GM23338 (cell line): ENCODE measurements at regions not wholly inside any gene's neighbourhood (a gene's known extent, or its start where the extent isn't known, plus 50 kb on each side); places are given as distances from the start of the nearest gene placed in this dataset.

Experiments
- ATAC-seq: fragments of 200-7000 bp; cut with Tn5 transposase; 3 replicates; pipeline ENCODE4 v1.9.1; 2020
- DNase-seq: peaks from one replicate; pipeline ENCODE4 v3.0.0-alpha.2; 2015; ENCODE audit warnings: low spot score
- H2AFZ ChIP-seq: fragments of 200-600 bp; sonication (generic); 2 replicates; pipeline ENCODE4 v1.8.0; 2016; ENCODE audit warnings: antibody characterized with exemption, mild to moderate bottlenecking, moderate library complexity
- H3F3A ChIP-seq: fragments of 200-600 bp; sonication (generic); replicated peaks from 2 replicates; pipeline ENCODE4 v1.8.0; 2017; ENCODE audit warnings: antibody characterized with exemption, mixed run types, low read depth
- H3K27ac ChIP-seq: fragments of 200-600 bp; sonication (generic); 2 replicates; pipeline ENCODE4 v1.6.1; 2016; ENCODE audit warnings: low read depth
- H3K27me3 ChIP-seq: fragments of 200-600 bp; sonication (generic); 2 replicates; pipeline ENCODE4 v1.8.0; 2016; ENCODE audit warnings: mild to moderate bottlenecking, mixed run types, moderate library complexity; ENCODE audit not compliant: insufficient read depth
- H3K36me3 ChIP-seq: fragments of 200-600 bp; sonication (generic); 2 replicates; pipeline ENCODE4 v1.8.0; 2016; ENCODE audit warnings: mild to moderate bottlenecking; ENCODE audit not compliant: insufficient read depth
- H3K4me1 ChIP-seq: fragments of 200-600 bp; sonication (generic); 2 replicates; pipeline ENCODE4 v1.8.0; 2016; ENCODE audit warnings: mild to moderate bottlenecking, moderate library complexity; ENCODE audit not compliant: insufficient read depth
- H3K4me2 ChIP-seq: fragments of 200-600 bp; sonication (generic); 2 replicates; pipeline ENCODE4 v1.7.1; 2017; ENCODE audit warnings: mixed run types
- H3K4me3 ChIP-seq: fragments of 200-600 bp; sonication (generic); 2 replicates; pipeline ENCODE4 v1.6.1; 2016; ENCODE audit warnings: mixed run types
- H3K79me2 ChIP-seq: fragments of 200-600 bp; sonication (generic); replicated peaks from 2 replicates; pipeline ENCODE4 v1.8.0; 2017; ENCODE audit warnings: mild to moderate bottlenecking; ENCODE audit not compliant: insufficient read depth
- H3K9me2 ChIP-seq: fragments of 200-600 bp; sonication (generic); 2 replicates; pipeline ENCODE4 v1.8.0; 2017; ENCODE audit not compliant: insufficient read depth
- H4K20me1 ChIP-seq: fragments of 200-600 bp; sonication (generic); replicated peaks from 2 replicates; pipeline ENCODE4 v1.8.0; 2017; ENCODE audit warnings: mild to moderate bottlenecking; ENCODE audit not compliant: insufficient read depth
- H3K27ac Mint-ChIP-seq: 2 replicates; pipeline ENCODE4 v1.8.0; 2020; ENCODE audit warnings: inconsistent platforms, mild to moderate bottlenecking, moderate library complexity, mixed read lengths
- H3K27me3 Mint-ChIP-seq: 3 replicates; pipeline ENCODE4 v1.8.0; 2022; ENCODE audit warnings: low read depth, mild to moderate bottlenecking, moderate library complexity, mixed read lengths, inconsistent platforms; ENCODE audit not compliant: insufficient read depth, poor library complexity
- H3K36me3 Mint-ChIP-seq: 3 replicates; pipeline ENCODE4 v1.8.0; 2021; ENCODE audit warnings: low read depth, mild to moderate bottlenecking, inconsistent platforms, moderate library complexity, mixed read lengths
- H3K4me1 Mint-ChIP-seq: 3 replicates; pipeline ENCODE4 v1.8.0; 2020; ENCODE audit warnings: mild to moderate bottlenecking, inconsistent platforms, mixed read lengths
- H3K4me3 Mint-ChIP-seq: 3 replicates; pipeline ENCODE4 v1.8.0; 2021; ENCODE audit warnings: moderate library complexity, mild to moderate bottlenecking, inconsistent platforms, mixed read lengths
- H3K9me3 Mint-ChIP-seq: 3 replicates; pipeline ENCODE4 v1.8.0; 2020; ENCODE audit warnings: moderate library complexity, mild to moderate bottlenecking, inconsistent platforms, mixed read lengths
- CREB1 ChIP-seq: fragments of 250-450 bp; sonication (Bioruptor Pico); IDR thresholded peaks from 2 replicates; pipeline ENCODE4 v1.5.0; 2020; ENCODE audit warnings: low read depth, mild to moderate bottlenecking, moderate library complexity
- CTCF ChIP-seq, 2 experiments: fragments of 200-600 bp in 1 of 2; sonication (generic) in 1 of 2; conservative IDR thresholded peaks; 2 replicates each; pipeline versions ENCODE4 v1.5.1 to v1.6.1; 2016 to 2017; ENCODE audit warnings: antibody characterized with exemption in 2 of 2, low read depth in 2 of 2, mild to moderate bottlenecking in 2 of 2, moderate library complexity in 1 of 2
- ETS1 ChIP-seq: IDR thresholded peaks from 2 replicates; pipeline ENCODE4 v1.6.1; 2016; ENCODE audit warnings: antibody characterized with exemption
- EZH2 ChIP-seq: fragments of 200-600 bp; sonication (generic); IDR thresholded peaks from one replicate; pipeline ENCODE4 v1.8.0; 2017; ENCODE audit warnings: antibody characterized with exemption, mild to moderate bottlenecking, low read depth; ENCODE audit not compliant: unreplicated experiment
- EZH2phosphoT487 ChIP-seq: fragments of 200-600 bp; sonication (generic); IDR thresholded peaks from one replicate; pipeline ENCODE4 v1.8.1; 2018; ENCODE audit warnings: antibody characterized with exemption; ENCODE audit not compliant: unreplicated experiment
- JUNB ChIP-seq: IDR thresholded peaks from one replicate; pipeline ENCODE4 v1.6.1; 2016; ENCODE audit warnings: antibody characterized with exemption; ENCODE audit not compliant: unreplicated experiment
- NANOG ChIP-seq: IDR thresholded peaks from 2 replicates; pipeline ENCODE4 v1.6.1; 2016; ENCODE audit warnings: antibody characterized with exemption, borderline replicate concordance
- POLR2AphosphoS5 ChIP-seq: IDR thresholded peaks from 2 replicates; pipeline ENCODE4 v1.6.1; 2016; ENCODE audit warnings: antibody characterized with exemption, low read depth
- REST ChIP-seq: IDR thresholded peaks from one replicate; pipeline ENCODE4 v1.6.1; 2018; ENCODE audit warnings: antibody characterized with exemption; ENCODE audit not compliant: unreplicated experiment
- STAT1 ChIP-seq: IDR thresholded peaks from one replicate; pipeline ENCODE4 v1.6.1; 2016; ENCODE audit warnings: antibody characterized with exemption; ENCODE audit not compliant: unreplicated experiment
- ZNF114 ChIP-seq: fragments of 250-450 bp; sonication (Bioruptor Pico); IDR thresholded peaks from 2 replicates; pipeline ENCODE4 v1.5.0; 2020; ENCODE audit warnings: mild to moderate bottlenecking, moderate library complexity
- ZNF331 ChIP-seq: fragments of 250-450 bp; sonication (Bioruptor Pico); IDR thresholded peaks from 2 replicates; pipeline ENCODE4 v1.5.0; 2020; ENCODE audit warnings: low read depth, mild to moderate bottlenecking, moderate library complexity
- ZNF462 ChIP-seq: fragments of 250-450 bp; sonication (Bioruptor Pico); IDR thresholded peaks from 2 replicates; pipeline ENCODE4 v1.5.0; 2020; ENCODE audit warnings: mild to moderate bottlenecking, moderate library complexity

- no peaks in the 10 kb centered on the region for H3K9me2 ChIP-seq
- H3K27me3 Mint-ChIP-seq: peaks cover 1% of the 10 kb centered on the region
- no peak for ATAC-seq
- H3K4me3 Mint-ChIP-seq: no peak overlapping the region
- H3K79me2 ChIP-seq: no peaks in the 10 kb centered on the region
- H3K36me3 Mint-ChIP-seq: no peaks in the 10 kb centered on the region
- TF ChIP-seq EZH2 (no peak), ZNF462 (CRISPR knock-in tag) (no peak), EZH2phosphoT487 (no peak), JUNB (no peak), STAT1 (no peak), NANOG (no peak), REST (no peak), POLR2AphosphoS5 (no peak), ETS1 (no peak), ZNF114 (CRISPR knock-in tag) (no peak), CREB1 (no peak), CTCF (conservative IDR thresholded peaks at IDR 0.05; ENCODE audit: low read depth in 2 of 2) (no peak), ZNF331 (CRISPR knock-in tag) (no peak)
- H3K27me3 ChIP-seq: no peaks in the 10 kb centered on the region
- H4K20me1 ChIP-seq: no peaks in the 10 kb centered on the region
- H3K27ac Mint-ChIP-seq: no peak overlapping the region
- H3K4me3 ChIP-seq: no peak overlapping the region
- no peaks in the 10 kb centered on the region; the same call in 1 of the 3 replicates for H3K9me3 Mint-ChIP-seq
- no peak overlapping the region for H3K4me2 ChIP-seq
- no peaks in the 10 kb centered on the region for H3K4me1 ChIP-seq
- no peaks in the 10 kb centered on the region for H3F3A ChIP-seq
- H3K36me3 ChIP-seq: no peaks in the 10 kb centered on the region
- no peak for DNase-seq
- peaks cover 3% of the 10 kb centered on the region; the same call in 1 of the 3 replicates for H3K4me1 Mint-ChIP-seq
- H3K27ac ChIP-seq: no peak overlapping the region
- no peak overlapping the region for H2AFZ ChIP-seq
Observed at GRCh38 chrX:17986440-17986839, 125.3 kb upstream of the RAI2 start.
